T-cell (primary cell): ENCODE measurements at regions not wholly inside any gene's neighbourhood (a gene's known extent, or its start where the extent isn't known, plus 50 kb on each side); places are given as distances from the start of the nearest gene placed in this dataset.

ENCODE experiments used
- ATAC-seq, 4 experiments: fragments of 200-7000 bp in 3 of 4; fragments of 150-1000 bp in 1 of 4; cut with Tn5 transposase; replicated peaks in 1 of 4; 1 replicate in 3 of 4; 2 replicates in 1 of 4; pipeline ENCODE4 v1.10.0; 2021; ENCODE audit warnings: moderate library complexity in 3 of 4, mild to moderate bottlenecking in 2 of 4, moderate number of reproducible peaks in 1 of 4
- CTCF ChIA-PET, 2 donors: fragments of 300-600 bp; sonication (Branson Sonifier 250); formaldehyde crosslinking; loops; one replicate each; lab custom pipeline; 2022; ENCODE audit warnings: antibody characterized with exemption in 2 of 2; lab: Charles Lee
- POLR2A ChIA-PET, 2 donors: fragments of 300-600 bp; sonication (Branson Sonifier 250); formaldehyde crosslinking; loops; one replicate each; lab custom pipeline; 2022; ENCODE audit warnings: antibody characterized with exemption in 2 of 2; lab: Charles Lee
- DNase-seq, 35 experiments: peaks; one replicate each; pipeline versions ENCODE4 v3.0.0 to v3.0.0-alpha.2; 2013 to 2023
- H3K27ac ChIP-seq: one replicate; pipeline ENCODE4 v1.5.1; 2013; ENCODE audit warnings: low read length
- H3K27me3 ChIP-seq, 2 experiments: replicated peaks in 1 of 2; 1 replicate in 1 of 2; 2 replicates in 1 of 2; pipeline versions ENCODE4 v1.6.1 to v1.7.0; 2013; ENCODE audit warnings: low read length in 1 of 2, mixed read lengths in 1 of 2; ENCODE audit not compliant: control insufficient read depth in 2 of 2, insufficient read depth in 2 of 2; ENCODE audit errors: extremely low read depth in 1 of 2
- H3K36me3 ChIP-seq, 2 donors: 1 replicate in 1 of 2; 2 replicates in 1 of 2; pipeline versions ENCODE4 v1.6.1 to v1.7.0; 2013; ENCODE audit warnings: low read length in 1 of 2; ENCODE audit not compliant: control insufficient read depth in 2 of 2, insufficient read depth in 1 of 2; ENCODE audit errors: extremely low read depth in 1 of 2
- H3K4me1 ChIP-seq, 2 experiments: 1 replicate in 1 of 2; 2 replicates in 1 of 2; pipeline versions ENCODE4 v1.6.1 to v1.7.0; 2013; ENCODE audit warnings: low read length in 2 of 2, mixed read lengths in 1 of 2; ENCODE audit not compliant: insufficient read depth in 2 of 2, control insufficient read depth in 1 of 2; ENCODE audit errors: extremely low read depth in 1 of 2
- H3K4me3 ChIP-seq, 2 donors: 1 replicate in 1 of 2; 2 replicates in 1 of 2; pipeline versions ENCODE4 v1.5.1 to v1.7.0; 2013; ENCODE audit warnings: mild to moderate bottlenecking in 2 of 2, low read length in 1 of 2, moderate library complexity in 1 of 2; ENCODE audit not compliant: control insufficient read depth in 1 of 2; ENCODE audit errors: extremely low read depth in 1 of 2
- H3K9me3 ChIP-seq: 2 replicates; pipeline ENCODE4 v1.7.0; 2013
- H3K27ac Mint-ChIP-seq, 2 donors: one replicate each; pipeline ENCODE4 v1.8.0; 2020 to 2021; ENCODE audit warnings: mild to moderate bottlenecking in 2 of 2, mixed read lengths in 2 of 2
- H3K27me3 Mint-ChIP-seq, 2 donors: one replicate each; pipeline ENCODE4 v1.8.0; 2021 to 2022; ENCODE audit warnings: mixed read lengths in 2 of 2
- H3K36me3 Mint-ChIP-seq: one replicate; pipeline ENCODE4 v1.8.0; 2021; ENCODE audit warnings: mixed read lengths
- H3K4me1 Mint-ChIP-seq, 3 donors: one replicate each; pipeline ENCODE4 v1.8.0; 2020 to 2022; ENCODE audit warnings: mixed read lengths in 3 of 3, mild to moderate bottlenecking in 1 of 3
- H3K4me3 Mint-ChIP-seq, 3 donors: one replicate each; pipeline ENCODE4 v1.8.0; 2020 to 2022; ENCODE audit warnings: mild to moderate bottlenecking in 3 of 3, mixed read lengths in 3 of 3, moderate library complexity in 3 of 3
- H3K9me3 Mint-ChIP-seq, 3 donors: one replicate each; pipeline ENCODE4 v1.8.0; 2020 to 2022; ENCODE audit warnings: mixed read lengths in 3 of 3
- WGBS: methylation state at CpG from one replicate; pipeline ENCODE4 v1.1.5; 2013; ENCODE audit warnings: missing lambda C conversion rate; ENCODE audit not compliant: insufficient coverage; 5-methylcytosine and 5-hydroxymethylcytosine counted together

DNA sequence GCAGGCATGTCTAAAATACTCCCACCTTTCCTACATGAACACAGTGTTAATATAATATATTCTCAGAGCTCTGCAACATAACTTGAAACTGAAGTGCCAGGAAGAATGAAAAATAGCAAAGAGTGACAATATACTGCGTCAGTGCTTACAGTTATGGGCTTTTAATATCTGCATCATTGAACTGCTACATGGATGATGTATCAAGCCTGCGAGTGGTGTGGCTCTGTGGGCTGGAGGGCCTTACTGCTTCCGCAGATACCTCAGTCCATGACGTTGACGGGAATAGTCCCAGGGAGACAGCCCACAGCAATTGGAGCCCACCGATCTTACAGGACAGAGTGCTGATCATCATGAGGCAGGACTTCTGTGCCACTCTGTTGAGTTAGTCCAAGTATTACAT is 727.0 kb downstream of the NR2F2 start:
- no peak overlapping the region for H3K4me3 ChIP-seq
- ChIA-PET CTCF (no interaction called here), POLR2A (no interaction called here)
- no peaks in the 10 kb centered on the region for H3K27me3 ChIP-seq
- ATAC-seq (no peak), DNase-seq (no peak)
- no peak overlapping the region for H3K27ac ChIP-seq
- H3K4me1 ChIP-seq: no peaks in the 10 kb centered on the region
- WGBS: 100% methylated on average over 2 of the region's 6 CpGs
- peaks cover 0 to 4% (median 0%) of the 10 kb centered on the region in 3 donors for H3K9me3 Mint-ChIP-seq
- no peak overlapping the region for H3K27ac Mint-ChIP-seq
- H3K36me3 ChIP-seq: no peaks in the 10 kb centered on the region
- no peaks in the 10 kb centered on the region for H3K27me3 Mint-ChIP-seq
- no peak overlapping the region for H3K4me3 Mint-ChIP-seq
- H3K36me3 Mint-ChIP-seq: no peaks in the 10 kb centered on the region
- no peaks in the 10 kb centered on the region for H3K9me3 ChIP-seq
- no peaks in the 10 kb centered on the region for H3K4me1 Mint-ChIP-seq

DNA sequence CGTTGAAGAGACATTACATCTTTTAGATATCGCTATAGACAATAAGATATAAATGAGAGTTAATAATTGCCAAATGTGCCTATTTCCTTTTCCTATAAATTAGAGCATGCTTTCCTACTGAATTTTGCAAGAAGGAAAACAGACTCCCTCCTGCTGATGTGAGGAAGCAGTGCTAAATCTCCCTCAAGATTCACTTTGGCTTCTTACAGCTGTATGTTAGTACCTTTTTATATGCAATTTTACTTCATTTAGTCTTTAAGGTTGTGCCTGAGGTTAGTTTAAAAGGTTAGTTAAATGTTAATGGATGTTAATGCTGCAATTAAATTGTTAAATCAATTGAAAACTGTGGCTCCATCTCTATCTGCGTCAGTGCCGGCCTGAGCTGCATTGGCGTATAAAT is 728.8 kb downstream of the NR2F2 start:
- no peak overlapping the region for H3K4me3 ChIP-seq
- no peak overlapping the region for H3K27ac Mint-ChIP-seq
- H3K36me3 Mint-ChIP-seq: no peaks in the 10 kb centered on the region
- ChIA-PET CTCF (no interaction called here), POLR2A (no interaction called here)
- peaks cover 0 to 8% (median 3%) of the 10 kb centered on the region in 3 donors for H3K9me3 Mint-ChIP-seq
- H3K4me3 Mint-ChIP-seq: no peak overlapping the region
- no peaks in the 10 kb centered on the region for H3K4me1 Mint-ChIP-seq
- H3K27ac ChIP-seq: no peak overlapping the region
- H3K27me3 ChIP-seq: no peaks in the 10 kb centered on the region
- no peaks in the 10 kb centered on the region for H3K9me3 ChIP-seq
- WGBS: no CpG with 5 or more reads among the region's 5 CpGs
- DNase-seq: no peak
- no peaks in the 10 kb centered on the region for H3K36me3 ChIP-seq
- no peak for ATAC-seq
- peaks cover 0 to 3% of the 10 kb centered on the region in 2 donors for H3K27me3 Mint-ChIP-seq
- no peaks in the 10 kb centered on the region for H3K4me1 ChIP-seq

DNA sequence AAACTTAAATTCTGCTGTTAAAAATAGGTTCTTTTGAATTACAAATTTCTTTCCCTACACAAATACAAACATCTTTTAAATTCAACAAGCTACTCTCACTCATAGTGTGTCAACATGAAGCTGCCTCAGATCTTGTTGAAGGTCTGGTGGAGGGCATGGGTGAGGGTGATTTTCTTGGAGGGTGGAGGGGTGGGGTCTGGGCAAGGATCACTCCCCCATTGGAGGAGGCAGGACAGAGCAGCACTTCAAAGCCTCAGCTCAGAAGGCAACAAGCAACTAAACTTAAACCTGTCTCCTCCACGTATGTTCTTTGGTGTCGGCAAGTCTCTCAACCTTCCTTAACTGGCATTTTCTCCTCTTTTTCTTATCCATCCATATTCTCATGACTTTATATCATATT is 730.9 kb downstream of the NR2F2 start:
- POLR2A ChIA-PET: no interaction called here
- Mint-ChIP-seq H3K4me3 (no peak overlapping the region), H3K4me1 (no peaks in the 10 kb centered on the region), H3K27ac (no peak overlapping the region), H3K27me3 (peaks cover 0 to 3% of the 10 kb centered on the region in 2 donors), H3K36me3 (no peaks in the 10 kb centered on the region), H3K9me3 (peaks cover 0 to 11% (median 7%) of the 10 kb centered on the region in 3 donors)
- Histone ChIP-seq H3K4me3 (no peak overlapping the region), H3K27ac (no peak overlapping the region), H3K4me1 (no peaks in the 10 kb centered on the region), H3K36me3 (no peaks in the 10 kb centered on the region), H3K27me3 (no peaks in the 10 kb centered on the region), H3K9me3 (no peaks in the 10 kb centered on the region)
- no peak for DNase-seq
- no peak for ATAC-seq
- WGBS: no CpG with 5 or more reads among the region's 2 CpGs
- CTCF ChIA-PET: interaction anchor here in 1 of 2 donors (0.7 kb wide), 1 partner anchor 1208 kb away, joined by 3 read pairs; no protein-coding TSS in a partner anchor

DNA sequence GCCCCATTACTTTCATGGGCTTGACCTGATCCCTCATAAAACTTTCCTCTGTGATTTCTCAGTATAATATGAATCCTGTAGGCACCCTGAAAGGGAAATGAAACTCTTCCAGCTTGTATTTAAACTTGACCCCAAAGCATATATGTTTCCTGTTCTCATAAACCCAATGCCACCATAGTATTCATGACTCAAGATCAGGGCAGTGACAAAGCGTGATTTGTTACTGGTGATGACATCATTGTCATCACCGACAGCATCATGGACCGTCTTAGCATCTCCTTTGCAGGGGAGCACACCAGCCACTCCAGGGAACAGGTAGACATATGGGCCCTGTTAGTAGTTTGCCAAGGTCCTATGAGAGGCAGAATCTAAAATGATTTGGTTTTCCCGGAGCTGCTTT is 741.2 kb downstream of the NR2F2 start:
- Mint-ChIP-seq H3K9me3 (peaks cover 5 to 17% (median 11%) of the 10 kb centered on the region in 3 donors), H3K4me3 (no peak overlapping the region), H3K27ac (no peak overlapping the region), H3K27me3 (no peaks in the 10 kb centered on the region), H3K36me3 (no peaks in the 10 kb centered on the region), H3K4me1 (no peaks in the 10 kb centered on the region)
- no peak for DNase-seq
- no peak for ATAC-seq
- Histone ChIP-seq H3K27me3 (peaks cover 0 to 5% of the 10 kb centered on the region in 2 experiments), H3K4me1 (no peaks in the 10 kb centered on the region), H3K36me3 (no peaks in the 10 kb centered on the region), H3K9me3 (no peaks in the 10 kb centered on the region), H3K4me3 (no peak overlapping the region), H3K27ac (no peak overlapping the region)
- ChIA-PET CTCF (no interaction called here), POLR2A (no interaction called here)
- 84% methylated on average over 4 of the region's 4 CpGs for WGBS

DNA sequence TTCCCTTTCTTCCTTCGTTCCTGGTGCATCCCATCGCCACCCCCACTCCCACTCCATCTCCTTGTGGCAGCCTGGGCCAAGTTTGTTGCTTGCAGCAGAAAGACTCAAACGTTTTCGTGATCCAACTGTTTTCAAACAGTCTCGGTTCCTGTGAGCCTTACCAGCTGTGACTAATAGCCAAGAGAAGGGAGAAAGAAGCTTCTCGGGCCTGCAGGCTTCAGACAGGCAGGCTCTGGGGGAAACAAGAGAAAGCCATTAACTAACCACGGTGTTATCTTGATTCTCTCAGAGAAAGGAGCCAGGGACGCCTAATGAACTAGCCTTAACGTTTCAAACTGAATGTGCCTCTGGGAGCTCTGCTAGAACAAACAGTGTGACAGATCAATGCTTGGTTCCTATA is 742.0 kb downstream of the NR2F2 start:
- H3K27me3 Mint-ChIP-seq: no peaks in the 10 kb centered on the region

DNA sequence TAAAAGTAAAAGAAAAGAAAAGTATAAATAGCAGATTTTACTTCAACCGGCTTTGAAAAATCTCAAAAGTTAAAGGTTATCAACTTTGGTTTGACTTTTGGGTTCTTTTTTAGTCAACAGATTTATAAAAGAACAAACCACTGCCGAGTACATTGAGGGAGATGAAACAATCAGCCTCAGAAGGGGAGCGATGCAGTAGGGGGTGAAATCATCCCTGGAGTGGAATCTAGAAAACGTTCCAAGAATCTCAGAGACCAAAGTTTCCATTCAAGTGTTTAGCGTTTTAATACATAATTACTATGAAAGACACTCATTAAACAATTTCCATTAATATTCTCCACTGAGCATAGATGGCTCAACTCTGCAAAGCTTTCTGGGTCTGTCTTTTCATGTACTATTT is 745.5 kb downstream of the NR2F2 start:
- ATAC-seq: no peak
- ChIA-PET POLR2A (no interaction called here), CTCF (no interaction called here)
- Mint-ChIP-seq H3K9me3 (peaks cover 4 to 16% (median 5%) of the 10 kb centered on the region in 3 donors), H3K36me3 (no peaks in the 10 kb centered on the region), H3K27me3 (peaks cover 0 to 2% of the 10 kb centered on the region in 2 donors), H3K27ac (no peak overlapping the region), H3K4me1 (no peaks in the 10 kb centered on the region), H3K4me3 (no peak overlapping the region)
- no peaks in the 10 kb centered on the region for H3K36me3 ChIP-seq
- WGBS: no CpG with 5 or more reads among the region's 5 CpGs
- H3K27me3 ChIP-seq: peaks cover 0 to 5% of the 10 kb centered on the region in 2 experiments
- DNase-seq: no peak
- H3K4me1 ChIP-seq: no peaks in the 10 kb centered on the region
- no peak overlapping the region for H3K4me3 ChIP-seq
- H3K27ac ChIP-seq: no peak overlapping the region
- no peaks in the 10 kb centered on the region for H3K9me3 ChIP-seq

More for the DNA sequence above, 742.0 kb downstream of the NR2F2 start:
- DNase-seq (no peak), ATAC-seq (no peak)
- Mint-ChIP-seq H3K27ac (no peak overlapping the region), H3K4me1 (no peaks in the 10 kb centered on the region), H3K9me3 (peaks cover 5 to 17% (median 11%) of the 10 kb centered on the region in 3 donors), H3K4me3 (no peak overlapping the region), H3K36me3 (no peaks in the 10 kb centered on the region)
- Histone ChIP-seq H3K27ac (no peak overlapping the region), H3K36me3 (no peaks in the 10 kb centered on the region), H3K27me3 (peaks cover 0 to 5% of the 10 kb centered on the region in 2 experiments), H3K4me3 (no peak overlapping the region), H3K4me1 (no peaks in the 10 kb centered on the region), H3K9me3 (no peaks in the 10 kb centered on the region)
- CTCF ChIA-PET: no interaction called here
- POLR2A ChIA-PET: no interaction called here
- whole genome bisulfite sequencing: 23% methylated on average over 3 of the region's 9 CpGs

DNA sequence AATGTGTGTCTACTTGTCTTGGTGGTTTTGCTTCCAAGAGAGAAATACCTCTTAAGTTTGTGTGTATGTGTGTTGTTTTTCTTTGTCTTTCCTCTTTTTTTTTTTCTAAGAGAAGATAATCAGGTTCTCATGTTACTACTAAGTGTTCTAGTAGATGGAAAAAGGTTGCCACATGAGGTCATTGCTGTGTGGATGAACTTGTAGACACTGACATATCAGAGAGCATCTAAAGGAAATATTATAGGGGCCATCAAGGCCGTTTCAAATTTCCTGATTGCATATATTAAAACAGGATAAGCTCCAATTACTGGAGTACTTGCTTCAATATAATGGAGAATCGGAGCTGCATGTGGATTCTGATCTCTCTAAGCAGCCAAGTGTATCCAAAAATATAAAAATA is 747.5 kb downstream of the NR2F2 start:
- no peaks in the 10 kb centered on the region for H3K4me1 Mint-ChIP-seq
- DNase-seq (no peak), ATAC-seq (no peak)
- H3K27ac Mint-ChIP-seq: no peak overlapping the region
- H3K27me3 ChIP-seq: no peaks in the 10 kb centered on the region
- H3K4me1 ChIP-seq: no peaks in the 10 kb centered on the region
- no peak overlapping the region for H3K27ac ChIP-seq
- H3K4me3 Mint-ChIP-seq: no peak overlapping the region
- H3K9me3 Mint-ChIP-seq: peaks cover 4 to 16% (median 5%) of the 10 kb centered on the region in 3 donors
- POLR2A ChIA-PET: no interaction called here
- no CpG with 5 or more reads among the region's 2 CpGs for WGBS
- H3K27me3 Mint-ChIP-seq: peaks cover 0 to 2% of the 10 kb centered on the region in 2 donors
- no peaks in the 10 kb centered on the region for H3K36me3 ChIP-seq
- no peaks in the 10 kb centered on the region for H3K9me3 ChIP-seq
- H3K4me3 ChIP-seq: no peak overlapping the region
- CTCF ChIA-PET: no interaction called here
- no peaks in the 10 kb centered on the region for H3K36me3 Mint-ChIP-seq
